AG09319 (cell line): ENCODE measurements at regions not wholly inside any gene's neighbourhood (a gene's known extent, or its start where the extent isn't known, plus 50 kb on each side); places are given as distances from the start of the nearest gene placed in this dataset.

Experiments
- DNase-seq: peaks from one replicate; pipeline ENCODE4 v3.0.0-alpha.2; 2010; ENCODE audit warnings: low read depth; ENCODE audit errors: extremely low read depth
- CTCF ChIP-seq: IDR thresholded peaks from 2 replicates; pipeline ENCODE4 v1.5.1; 2011; ENCODE audit warnings: low read depth, mild to moderate bottlenecking, inconsistent platforms, low read length, moderate library complexity

- no peak for DNase-seq
- no peak for TF ChIP-seq CTCF
Observed at GRCh38 chr2:51424418-51424817, 392.5 kb upstream of the NRXN1 start.

GRCh38 chr2:51420511-51420910, 388.6 kb upstream of the NRXN1 start:
- TF ChIP-seq CTCF = no peak
- DNase-seq = no peak

- no peak for DNase-seq
Observed at GRCh38 chr2:51413726-51414125, 381.8 kb upstream of the NRXN1 start.

GRCh38 chr2:51410331-51410730, 378.4 kb upstream of the NRXN1 start:
- TF ChIP-seq CTCF = no peak
- DNase-seq = no peak

More at GRCh38 chr2:51413726-51414125, 381.8 kb upstream of the NRXN1 start:
- TF ChIP-seq CTCF = no peak

GRCh38 chr2:51409920-51410319, 378.0 kb upstream of the NRXN1 start:
- no peak for TF ChIP-seq CTCF
- DNase-seq = no peak

GRCh38 chr2:51404226-51404625, 372.3 kb upstream of the NRXN1 start:
- TF ChIP-seq CTCF = no peak
- no peak for DNase-seq

- TF ChIP-seq CTCF = no peak
- no peak for DNase-seq
Observed at GRCh38 chr2:51401546-51401945, 369.6 kb upstream of the NRXN1 start.
